ENCODE measurements at regions not wholly inside any gene's neighbourhood (a gene's known extent, or its start where the extent isn't known, plus 50 kb on each side); places are given as distances from the start of the nearest gene placed in this dataset.

- 83 to 100% methylated on average over 3 to 4 of the region's 4 CpGs for WGBS, 2 donors (ENCODE audit: low coverage in 1 of 2)
- Histone ChIP-seq H3K27me3 (no peaks in the 10 kb centered on the region), H3K4me3 (no peak overlapping the region), H3K27ac (no peak overlapping the region), H3K9me3 (no peaks in the 10 kb centered on the region), H3K4me1 (no peaks in the 10 kb centered on the region), H3K36me3 (no peaks in the 10 kb centered on the region)
- ATAC-seq, result no peak
- TF ChIP-seq EP300 (IDR thresholded peaks at IDR 0.05) (no peak), CTCF (IDR thresholded peaks at IDR 0.05) (no peak), POLR2A (IDR thresholded peaks at IDR 0.05) (no peak), POLR2AphosphoS5 (IDR thresholded peaks at IDR 0.05) (no peak)
Observed at GRCh38 chr4:56260320-56260719, 127.0 kb downstream of the AASDH start.

- no peaks in the 10 kb centered on the region for H3K27me3 ChIP-seq
- TF ChIP-seq POLR2A (IDR thresholded peaks at IDR 0.05), result no peak
- TF ChIP-seq POLR2AphosphoS5 (IDR thresholded peaks at IDR 0.05), result no peak
- TF ChIP-seq CTCF (IDR thresholded peaks at IDR 0.05), result no peak
- no peak for TF ChIP-seq EP300 (IDR thresholded peaks at IDR 0.05)
- no peaks in the 10 kb centered on the region for H3K9me3 ChIP-seq
- H3K4me1 ChIP-seq, result no peaks in the 10 kb centered on the region
- no peak overlapping the region for H3K27ac ChIP-seq
- WGBS, 2 donors (ENCODE audit: low coverage in 1 of 2), result 82% methylated on average over 2 of the region's 2 CpGs; no CpG with 5 or more reads in 1 of the 2 donors
- H3K4me3 ChIP-seq, result no peak overlapping the region
- ATAC-seq, result no peak
- H3K36me3 ChIP-seq, result no peaks in the 10 kb centered on the region
Observed at GRCh38 chr4:56259655-56260054, 127.6 kb downstream of the AASDH start.

GRCh38 chr4:56255820-56256219, 131.5 kb downstream of the AASDH start:
- no peak overlapping the region for H3K27ac ChIP-seq
- no peak for TF ChIP-seq POLR2A (IDR thresholded peaks at IDR 0.05)
- TF ChIP-seq POLR2AphosphoS5 (IDR thresholded peaks at IDR 0.05), result no peak
- TF ChIP-seq CTCF (IDR thresholded peaks at IDR 0.05), result no peak
- no peak for TF ChIP-seq EP300 (IDR thresholded peaks at IDR 0.05)
- 100% methylated on average over 1 of the region's 1 CpG; no CpG with 5 or more reads in 1 of the 2 donors for WGBS, 2 donors (ENCODE audit: low coverage in 1 of 2)
- no peaks in the 10 kb centered on the region for H3K4me1 ChIP-seq
- no peaks in the 10 kb centered on the region for H3K27me3 ChIP-seq
- H3K9me3 ChIP-seq, result no peaks in the 10 kb centered on the region
- no peak overlapping the region for H3K4me3 ChIP-seq
- H3K36me3 ChIP-seq, result no peaks in the 10 kb centered on the region
- ATAC-seq, result no peak

- no peak overlapping the region for H3K4me3 ChIP-seq
- H3K27ac ChIP-seq, result no peak overlapping the region
- TF ChIP-seq EP300 (IDR thresholded peaks at IDR 0.05), result no peak
- TF ChIP-seq CTCF (IDR thresholded peaks at IDR 0.05), result no peak
- TF ChIP-seq POLR2A (IDR thresholded peaks at IDR 0.05), result no peak
- no peak for TF ChIP-seq POLR2AphosphoS5 (IDR thresholded peaks at IDR 0.05)
- H3K4me1 ChIP-seq, result no peaks in the 10 kb centered on the region
- WGBS, 2 donors (ENCODE audit: low coverage in 1 of 2), result 74 to 86% methylated on average over 2 to 4 of the region's 4 CpGs
- no peaks in the 10 kb centered on the region for H3K27me3 ChIP-seq
- H3K36me3 ChIP-seq, result no peaks in the 10 kb centered on the region
- no peak for ATAC-seq
- H3K9me3 ChIP-seq, result no peaks in the 10 kb centered on the region
Observed at GRCh38 chr4:56253666-56254305, 133.5 kb downstream of the AASDH start.

- no peaks in the 10 kb centered on the region for H3K4me1 ChIP-seq
- no peak overlapping the region for H3K27ac ChIP-seq
- no peaks in the 10 kb centered on the region for H3K36me3 ChIP-seq
- WGBS, 2 donors (ENCODE audit: low coverage in 1 of 2), result 60% methylated on average over 2 of the region's 4 CpGs; no CpG with 5 or more reads in 1 of the 2 donors
- H3K27me3 ChIP-seq, result no peaks in the 10 kb centered on the region
- no peak for ATAC-seq
- H3K9me3 ChIP-seq, result no peaks in the 10 kb centered on the region
- no peak for TF ChIP-seq POLR2A (IDR thresholded peaks at IDR 0.05)
- no peak for TF ChIP-seq EP300 (IDR thresholded peaks at IDR 0.05)
- no peak for TF ChIP-seq CTCF (IDR thresholded peaks at IDR 0.05)
- no peak for TF ChIP-seq POLR2AphosphoS5 (IDR thresholded peaks at IDR 0.05)
- H3K4me3 ChIP-seq, result no peak overlapping the region
Observed at GRCh38 chr4:56252561-56253152, 134.6 kb downstream of the AASDH start.

Data from gastroesophageal sphincter (tissue), 4 donors.